Liver (tissue), 7 donors: ENCODE measurements at regions not wholly inside any gene's neighbourhood (a gene's known extent, or its start where the extent isn't known, plus 50 kb on each side); places are given as distances from the start of the nearest gene placed in this dataset.

Experiments used
- DNase-seq: peaks from one replicate; pipeline ENCODE4 v3.0.0-alpha.2; 2017; ENCODE audit warnings: low spot score
- H3K27ac ChIP-seq, 2 donors: one replicate each; pipeline ENCODE4 v1.7.0; 2013; ENCODE audit warnings: inconsistent platforms in 2 of 2, low read length in 2 of 2, control low read depth in 1 of 2, low read depth in 1 of 2, mild to moderate bottlenecking in 1 of 2
- H3K27me3 ChIP-seq, 4 donors: one replicate each; pipeline versions ENCODE4 v1.6.1 to v1.7.0; 2013; ENCODE audit warnings: low read length in 3 of 4, inconsistent platforms in 1 of 4, mild to moderate bottlenecking in 1 of 4, moderate library complexity in 1 of 4; ENCODE audit not compliant: control insufficient read depth in 4 of 4, insufficient read depth in 4 of 4
- H3K36me3 ChIP-seq, 4 donors: one replicate each; pipeline versions ENCODE4 v1.6.1 to v1.7.0; 2013; ENCODE audit warnings: low read length in 3 of 4, mild to moderate bottlenecking in 3 of 4, low read depth in 1 of 4, moderate library complexity in 1 of 4; ENCODE audit not compliant: control insufficient read depth in 4 of 4, insufficient read depth in 3 of 4
- H3K4me1 ChIP-seq, 4 donors: one replicate each; pipeline versions ENCODE4 v1.6.1 to v1.7.0; 2013; ENCODE audit warnings: low read length in 3 of 4, mild to moderate bottlenecking in 3 of 4, moderate library complexity in 1 of 4; ENCODE audit not compliant: control insufficient read depth in 4 of 4, insufficient read depth in 4 of 4
- H3K4me3 ChIP-seq, 3 donors: one replicate each; pipeline versions ENCODE4 v1.6.1 to v1.7.0; 2013; ENCODE audit warnings: low read length in 3 of 3, control low read depth in 1 of 3, low read depth in 1 of 3, mild to moderate bottlenecking in 1 of 3
- H3K9ac ChIP-seq, 2 donors: one replicate each; pipeline ENCODE4 v1.7.0; 2013; ENCODE audit warnings: low read length in 2 of 2, mild to moderate bottlenecking in 2 of 2, moderate library complexity in 2 of 2, control low read depth in 1 of 2, low read depth in 1 of 2
- H3K9me3 ChIP-seq, 4 donors: one replicate each; pipeline versions ENCODE4 v1.6.1 to v1.7.0; 2013; ENCODE audit warnings: low read length in 3 of 4; ENCODE audit not compliant: control insufficient read depth in 4 of 4
- EGR1 ChIP-seq, 2 donors: IDR thresholded peaks; 2 replicates each; pipeline ENCODE4 v1.6.1; 2016 to 2018; ENCODE audit warnings: antibody characterized with exemption in 2 of 2, low read depth in 2 of 2
- FOXA1 ChIP-seq: IDR thresholded peaks from 2 replicates; pipeline ENCODE4 v1.6.1; 2016; ENCODE audit warnings: antibody characterized with exemption
- FOXA2 ChIP-seq: IDR thresholded peaks from 2 replicates; pipeline ENCODE4 v1.6.1; 2016; ENCODE audit warnings: antibody characterized with exemption
- GABPA ChIP-seq, 2 donors: IDR thresholded peaks in 1 of 2; conservative IDR thresholded peaks in 1 of 2; 2 replicates each; pipeline ENCODE4 v1.6.1; 2016; ENCODE audit warnings: antibody characterized with exemption in 2 of 2, mild to moderate bottlenecking in 1 of 2, moderate library complexity in 1 of 2
- HNF4A ChIP-seq, 2 donors: conservative IDR thresholded peaks; 2 replicates each; pipeline ENCODE4 v1.6.1; 2016; ENCODE audit warnings: antibody characterized with exemption in 2 of 2, mild to moderate bottlenecking in 2 of 2
- HNF4G ChIP-seq: IDR thresholded peaks from 2 replicates; pipeline ENCODE4 v1.6.1; 2016; ENCODE audit warnings: antibody characterized with exemption
- JUND ChIP-seq, 2 donors: IDR thresholded peaks; 2 replicates each; pipeline ENCODE4 v1.6.1; 2016; ENCODE audit warnings: antibody characterized with exemption in 2 of 2
- RAD21 ChIP-seq, 2 donors: IDR thresholded peaks; 2 replicates each; pipeline ENCODE4 v1.6.1; 2016; ENCODE audit warnings: antibody characterized with exemption in 2 of 2, mild to moderate bottlenecking in 2 of 2
- RXRA ChIP-seq, 2 donors: IDR thresholded peaks; 2 replicates each; pipeline ENCODE4 v1.6.1; 2017 to 2018; ENCODE audit warnings: antibody characterized with exemption in 2 of 2, mild to moderate bottlenecking in 1 of 2
- SP1 ChIP-seq: IDR thresholded peaks from 2 replicates; pipeline ENCODE4 v1.6.1; 2018; ENCODE audit warnings: antibody characterized with exemption, mild to moderate bottlenecking
- TAF1 ChIP-seq: conservative IDR thresholded peaks from 2 replicates; pipeline ENCODE4 v1.6.1; 2016; ENCODE audit warnings: antibody characterized with exemption, mild to moderate bottlenecking
- WGBS: extraction: QIAGEN DNeasy Blood & Tissue Kit; methylation state at CpG from one replicate; pipeline ENCODE4 v1.1.7; 2013; 5-methylcytosine and 5-hydroxymethylcytosine counted together
- TF ChIP-seq, protein P1 (sequence below): IDR thresholded peaks from 2 replicates; pipeline ENCODE4 v1.6.1; 2016; ENCODE audit warnings: antibody characterized with exemption
- TF ChIP-seq, protein P2 (sequence below): IDR thresholded peaks from 2 replicates; pipeline ENCODE4 v1.6.1; 2016; ENCODE audit warnings: antibody characterized with exemption
- donor health status: healthy.
- donor health status: healthy.
- donor health status: healthy.
- donor health status: healthy.

DNA sequence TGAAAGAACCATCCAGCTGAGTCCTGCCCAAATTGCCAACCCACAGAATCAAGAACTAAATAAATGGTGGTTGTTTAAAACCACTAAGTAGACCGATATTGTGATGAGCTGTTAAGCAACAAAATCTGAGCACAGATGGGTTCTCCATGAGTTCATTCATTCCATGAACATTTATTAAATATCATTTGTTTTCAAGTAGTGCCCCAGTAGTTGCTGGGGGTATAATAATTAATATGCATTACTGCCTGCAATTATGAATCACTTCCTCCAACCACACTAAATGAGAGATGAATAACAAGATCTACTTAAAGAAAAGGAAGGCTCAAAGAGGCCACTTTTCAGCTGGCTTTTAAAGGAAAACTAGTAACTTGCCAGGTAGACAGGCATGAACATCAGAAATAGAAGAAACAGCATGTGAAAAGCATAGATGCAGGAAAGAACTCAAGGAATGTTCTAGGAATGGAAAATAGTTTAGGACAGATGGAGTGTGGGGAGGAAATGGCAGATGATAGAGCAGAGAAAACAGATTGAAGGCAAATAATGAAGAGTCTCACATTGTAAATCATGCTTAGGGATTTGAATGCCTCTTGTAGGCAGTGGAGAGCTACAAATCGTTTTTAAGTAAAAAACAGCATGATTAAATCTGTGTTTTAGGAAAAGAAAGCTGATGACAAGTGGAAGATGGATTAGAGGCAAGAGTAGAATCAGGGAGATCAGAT lies 641.7 kb upstream of the DIPK2B start:
- Histone ChIP-seq H3K27me3 (peaks cover 0 to 3% (median 0%) of the 10 kb centered on the region in 4 donors), H3K9me3 (no peaks in the 10 kb centered on the region), H3K36me3 (no peaks in the 10 kb centered on the region), H3K9ac (no peak overlapping the region), H3K27ac (no peak overlapping the region), H3K4me1 (no peaks in the 10 kb centered on the region), H3K4me3 (no peak overlapping the region)
- WGBS: 58% methylated on average over 2 of the region's 2 CpGs
- TF ChIP-seq, protein P1, sequence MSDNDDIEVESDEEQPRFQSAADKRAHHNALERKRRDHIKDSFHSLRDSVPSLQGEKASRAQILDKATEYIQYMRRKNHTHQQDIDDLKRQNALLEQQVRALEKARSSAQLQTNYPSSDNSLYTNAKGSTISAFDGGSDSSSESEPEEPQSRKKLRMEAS: no peak
- TF ChIP-seq, protein P2, sequence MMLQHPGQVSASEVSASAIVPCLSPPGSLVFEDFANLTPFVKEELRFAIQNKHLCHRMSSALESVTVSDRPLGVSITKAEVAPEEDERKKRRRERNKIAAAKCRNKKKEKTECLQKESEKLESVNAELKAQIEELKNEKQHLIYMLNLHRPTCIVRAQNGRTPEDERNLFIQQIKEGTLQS: no peak
- TF ChIP-seq JUND (IDR thresholded peaks at IDR 0.05): no peak
- no peak for DNase-seq

GRCh38 chrX:45840411-45840950 lies 639.8 kb upstream of the DIPK2B start:
- no peaks in the 10 kb centered on the region for H3K4me1 ChIP-seq
- WGBS: 90% methylated on average over 3 of the region's 3 CpGs
- H3K36me3 ChIP-seq: no peaks in the 10 kb centered on the region

GRCh38 chrX:45830343-45830742 lies 629.7 kb upstream of the DIPK2B start:
- H3K27ac ChIP-seq: no peak overlapping the region
- H3K9ac ChIP-seq: no peak overlapping the region
- 93% methylated on average over 2 of the region's 2 CpGs for WGBS
- H3K36me3 ChIP-seq: no peaks in the 10 kb centered on the region
- DNase-seq: no peak
- no peaks in the 10 kb centered on the region for H3K9me3 ChIP-seq
- H3K4me3 ChIP-seq: no peak overlapping the region
- no peaks in the 10 kb centered on the region for H3K4me1 ChIP-seq
- no peaks in the 10 kb centered on the region for H3K27me3 ChIP-seq
- TF ChIP-seq HNF4A (conservative IDR thresholded peaks at IDR 0.05) (no peak), TAF1 (no peak), SP1 (no peak), EGR1 (IDR thresholded peaks at IDR 0.05; ENCODE audit: low read depth in 2 of 2) (no peak), HNF4G (no peak), RXRA (IDR thresholded peaks at IDR 0.05) (no peak), GABPA (IDR thresholded peaks at IDR 0.05 in 1 of 2, conservative IDR thresholded peaks at IDR 0.05 in 1 of 2) (no peak)

More at GRCh38 chrX:45840411-45840950, 639.8 kb upstream of the DIPK2B start:
- DNase-seq: no peak
- TF ChIP-seq FOXA2: no peak
- peaks cover 0 to 3% (median 0%) of the 10 kb centered on the region in 4 donors for H3K27me3 ChIP-seq
- no peak overlapping the region for H3K9ac ChIP-seq
- no peak overlapping the region for H3K27ac ChIP-seq
- H3K9me3 ChIP-seq: no peaks in the 10 kb centered on the region
- no peak overlapping the region for H3K4me3 ChIP-seq

DNA sequence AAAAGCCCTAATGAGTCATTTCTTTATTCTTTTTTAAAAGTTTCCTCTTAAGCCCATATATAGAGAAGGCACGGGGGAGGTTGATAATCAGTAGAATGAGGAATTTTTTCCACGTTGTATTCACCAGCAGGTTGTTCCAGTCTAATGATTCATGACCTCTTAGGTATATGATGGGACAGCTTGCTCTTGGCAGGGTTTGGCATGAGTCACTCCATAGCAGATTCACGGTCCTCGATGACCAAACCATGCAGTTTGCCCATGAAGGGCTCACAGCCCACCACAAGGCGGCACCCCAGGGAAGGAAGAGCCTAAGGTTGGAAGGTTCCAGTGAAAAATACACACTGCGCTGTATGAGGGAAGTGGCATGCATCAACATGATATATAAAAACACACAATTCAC lies 623.8 kb upstream of the DIPK2B start:
- H3K36me3 ChIP-seq: no peaks in the 10 kb centered on the region
- no peak overlapping the region for H3K9ac ChIP-seq
- WGBS: 81% methylated on average over 6 of the region's 6 CpGs
- TF ChIP-seq RAD21 (IDR thresholded peaks at IDR 0.05) (peak in 1 of 2 donors; percentile 26), FOXA1 (no peak)
- H3K9me3 ChIP-seq: no peaks in the 10 kb centered on the region
- no peak overlapping the region for H3K4me3 ChIP-seq
- H3K27me3 ChIP-seq: no peaks in the 10 kb centered on the region
- no peak overlapping the region for H3K27ac ChIP-seq
- no peaks in the 10 kb centered on the region for H3K4me1 ChIP-seq
- DNase-seq: no peak
